EL (cell line): ENCODE measurements at regions not wholly inside any gene's neighbourhood (a gene's known extent, or its start where the extent isn't known, plus 50 kb on each side); places are given as distances from the start of the nearest gene placed in this dataset.

ENCODE experiments used
- DNase-seq: peaks from one replicate; pipeline ENCODE4 v3.0.0-alpha.2; 2016

GRCh38 chrX:42725196-42725595, 52.8 kb downstream of the PPP1R2C start:
- DNase-seq = no peak

DNA sequence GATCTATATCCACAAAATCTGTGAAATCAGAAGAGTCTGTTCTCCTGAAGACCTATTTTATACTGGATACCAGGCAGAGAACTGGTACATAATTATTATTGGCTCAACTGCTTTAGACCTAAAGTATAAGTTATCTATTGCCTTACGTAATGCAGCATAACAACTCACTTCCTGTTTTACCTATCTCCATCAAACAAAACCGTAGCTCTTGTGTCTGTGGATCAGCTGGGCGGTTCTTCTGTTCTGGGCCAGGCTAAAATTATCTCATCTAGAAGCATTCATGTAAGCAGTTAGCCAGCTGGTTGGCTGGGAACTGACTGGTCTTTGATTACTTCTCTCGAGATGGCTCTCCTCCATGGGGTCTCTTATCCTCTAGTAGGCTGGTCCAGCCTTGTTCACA, 57.8 kb downstream of the PPP1R2C start:
- DNase-seq = no peak

GRCh38 chrX:42715701-42716262, 62.2 kb downstream of the PPP1R2C start:
- DNase-seq = no peak

DNA sequence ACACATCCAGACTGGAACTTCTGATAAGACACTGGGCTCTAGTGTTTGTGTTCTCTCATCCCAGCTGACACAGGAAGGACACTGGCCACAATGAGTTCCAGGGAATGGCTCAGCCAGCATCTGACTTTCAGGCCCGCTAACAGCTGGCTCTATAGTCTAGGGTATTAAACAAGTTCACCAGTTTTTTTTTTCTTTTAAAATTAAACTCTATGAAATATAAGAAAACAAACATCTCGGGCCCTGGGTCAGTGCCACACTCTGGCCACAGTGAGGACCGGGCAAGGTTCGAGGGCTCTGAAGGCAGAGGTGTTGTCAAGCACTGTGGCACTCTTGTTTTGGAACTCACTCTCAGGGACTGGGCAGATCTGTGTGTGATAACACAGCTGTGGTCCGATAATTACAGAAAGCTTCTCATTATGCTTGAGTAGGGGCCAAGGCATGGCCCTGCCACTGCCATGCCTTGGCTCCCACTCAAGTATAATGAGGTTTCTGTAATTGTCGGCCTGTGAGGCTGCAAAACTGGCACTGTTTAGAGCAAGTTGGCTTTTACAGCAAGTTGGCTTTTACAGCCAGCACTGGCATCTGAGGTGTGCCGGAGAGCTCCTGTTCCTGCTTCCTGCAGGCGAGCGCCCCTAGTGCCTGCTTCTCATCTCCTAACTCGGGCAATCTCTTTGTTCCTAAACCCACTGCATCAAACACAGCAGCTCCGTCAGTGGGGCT, 62.8 kb downstream of the PPP1R2C start:
- DNase-seq = no peak

GRCh38 chrX:42710452-42710851, 67.5 kb downstream of the PPP1R2C start:
- no peak for DNase-seq

DNA sequence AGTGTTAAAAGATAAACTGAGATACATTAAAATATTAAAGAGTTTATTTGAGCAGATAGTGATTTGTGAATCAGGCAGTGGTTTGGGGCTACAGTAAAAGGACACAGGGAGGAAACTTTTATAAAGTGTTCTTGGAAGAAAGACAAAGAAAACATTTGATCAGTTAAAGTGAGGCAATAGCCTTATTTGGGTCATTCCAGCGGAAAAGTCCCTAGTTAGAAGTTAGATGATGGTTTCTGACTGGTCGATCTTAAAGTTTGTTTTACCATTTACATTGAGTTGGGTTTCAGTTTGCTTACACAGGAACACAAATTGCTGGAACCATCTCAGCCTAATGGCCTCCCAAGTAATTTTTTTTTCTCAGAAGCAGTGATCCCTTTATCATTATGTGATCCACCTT, 69.7 kb downstream of the PPP1R2C start:
- no peak for DNase-seq

- DNase-seq = no peak
Observed at GRCh38 chrX:42707742-42708141, 70.2 kb downstream of the PPP1R2C start.

GRCh38 chrX:42704454-42704853, 73.5 kb downstream of the PPP1R2C start:
- peak; percentile 1 for DNase-seq

GRCh38 chrX:42697544-42697943, 80.4 kb downstream of the PPP1R2C start:
- DNase-seq = no peak

GRCh38 chrX:42696536-42697124, 81.3 kb downstream of the PPP1R2C start:
- DNase-seq = no peak

- no peak for DNase-seq
Observed at GRCh38 chrX:42695800-42696358, 82.1 kb downstream of the PPP1R2C start.

GRCh38 chrX:42694260-42694815, 83.6 kb downstream of the PPP1R2C start:
- peak; percentile 2 for DNase-seq

DNA sequence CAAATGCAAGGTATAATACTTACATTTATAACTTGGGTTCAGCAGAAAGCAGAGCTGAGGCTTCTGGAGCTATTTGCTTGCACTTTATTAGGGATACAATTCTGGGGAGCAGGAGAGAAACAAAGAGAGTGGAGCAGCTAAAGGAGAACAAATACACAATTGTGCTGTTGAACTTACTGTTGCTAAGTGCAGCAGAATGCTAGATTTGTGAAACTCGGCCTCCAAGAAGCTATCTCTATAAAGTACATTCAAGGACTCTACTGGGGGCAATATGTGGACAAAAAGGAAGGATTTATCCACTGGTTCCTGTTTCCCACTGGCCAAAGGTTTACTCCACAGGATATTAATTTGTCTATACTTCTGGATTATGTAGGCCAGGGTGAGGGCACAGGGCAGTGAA, 86.8 kb downstream of the PPP1R2C start:
- no peak for DNase-seq

DNA sequence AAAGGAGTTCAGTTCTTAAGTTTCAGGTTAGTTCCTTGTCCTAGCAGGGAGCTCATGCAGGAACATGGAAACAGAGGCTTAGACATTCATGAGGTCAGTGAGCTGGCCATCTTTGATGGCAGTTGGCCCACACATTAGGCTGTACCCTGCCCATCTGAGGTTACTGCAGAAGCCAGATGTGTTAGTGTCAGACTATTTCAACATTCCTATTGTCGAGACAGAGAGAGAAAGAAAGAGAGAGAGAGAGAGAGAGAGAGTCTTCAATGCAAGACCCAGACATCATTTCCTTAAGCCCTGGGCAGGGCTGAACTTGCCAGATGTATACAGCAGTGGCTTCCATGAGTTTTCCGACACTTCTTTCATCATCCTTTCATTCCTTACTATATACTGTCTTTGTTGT, 91.3 kb downstream of the PPP1R2C start:
- no peak for DNase-seq

DNA sequence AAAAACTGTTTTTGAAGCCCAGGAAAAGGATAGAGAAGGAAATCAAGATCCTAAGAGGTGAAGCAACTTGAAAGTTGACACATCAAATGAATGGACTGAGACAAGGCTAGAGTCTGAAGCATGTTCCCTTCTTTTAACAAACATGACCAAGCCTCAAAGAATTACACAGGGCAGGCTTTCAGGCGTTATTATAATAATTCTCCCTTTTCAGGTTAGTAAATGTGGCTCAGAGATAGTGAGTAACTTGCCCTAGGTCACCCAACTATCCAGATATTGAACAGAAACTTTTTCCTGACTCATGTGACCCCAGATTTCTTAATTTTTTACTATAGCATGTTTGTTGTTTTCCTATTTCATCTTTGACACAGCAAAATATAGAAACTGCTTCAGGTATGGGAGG, 91.7 kb downstream of the PPP1R2C start:
- no peak for DNase-seq

- no peak for DNase-seq
Observed at GRCh38 chrX:42684065-42684464, 93.9 kb downstream of the PPP1R2C start.

GRCh38 chrX:42680666-42681065, 97.3 kb downstream of the PPP1R2C start:
- DNase-seq = no peak

- peak; percentile 1 for DNase-seq
Observed at GRCh38 chrX:42678133-42678532, 99.8 kb downstream of the PPP1R2C start.

- DNase-seq = no peak
Observed at GRCh38 chrX:42673301-42673810, 104.6 kb downstream of the PPP1R2C start.

DNA sequence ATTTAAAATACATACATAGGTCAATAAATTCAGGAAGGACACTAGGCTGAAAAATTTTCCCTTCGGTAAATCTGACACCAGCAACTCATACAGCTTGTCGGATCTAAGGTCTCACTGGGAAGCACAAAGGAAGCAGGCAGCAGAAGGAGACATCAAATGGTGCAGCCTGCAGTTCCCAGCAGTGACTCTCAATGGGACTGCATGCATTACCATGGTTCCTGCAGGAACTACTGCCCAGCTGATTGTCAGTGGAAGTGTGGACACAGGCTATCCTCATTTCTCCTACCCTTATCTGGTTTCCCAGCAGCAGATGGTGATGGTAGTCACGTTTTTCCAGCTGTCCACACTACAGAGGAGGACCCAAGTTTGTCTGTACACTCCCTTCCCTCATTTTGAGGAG, 113.3 kb downstream of the PPP1R2C start:
- no peak for DNase-seq

DNA sequence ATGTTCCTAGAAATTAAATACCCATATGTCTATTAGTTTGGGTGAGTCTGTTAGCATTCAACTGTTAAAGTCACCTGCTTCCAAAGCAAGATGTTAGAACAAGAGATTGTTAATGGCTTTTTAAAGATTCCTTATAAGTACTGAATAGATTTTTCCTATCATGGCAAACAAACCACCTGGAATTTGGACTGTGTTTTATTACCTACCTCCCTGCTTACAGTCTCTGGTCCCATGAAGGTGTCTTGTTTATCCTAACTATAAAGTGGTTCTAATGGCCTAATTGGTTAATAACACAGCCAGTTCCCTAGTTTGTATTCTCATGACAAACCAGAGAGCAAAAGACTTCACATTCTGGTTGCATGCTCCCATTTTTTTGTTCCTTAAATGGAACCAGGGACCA, 149.5 kb downstream of the PPP1R2C start:
- no peak for DNase-seq

GRCh38 chrX:42627891-42628290, 150.1 kb downstream of the PPP1R2C start:
- DNase-seq = no peak

DNA sequence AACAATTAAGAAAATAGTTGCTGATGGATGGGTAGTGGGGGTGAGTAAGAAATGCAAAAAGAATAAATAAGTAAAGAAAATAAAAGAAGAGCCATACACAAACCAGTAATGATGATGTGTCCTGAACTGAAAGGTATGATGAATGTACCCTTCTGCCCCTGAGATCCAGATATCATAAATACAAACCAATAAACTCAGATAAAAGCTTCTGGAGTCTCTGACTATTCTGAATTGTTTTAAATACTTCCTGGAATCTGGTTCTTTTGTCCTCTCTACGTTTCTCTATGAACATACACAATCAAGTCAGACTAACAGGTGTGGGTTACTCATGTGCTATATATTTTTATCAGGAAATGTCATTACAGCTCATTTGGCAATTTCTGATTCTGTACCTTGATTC, 153.4 kb downstream of the PPP1R2C start:
- DNase-seq = no peak

- no peak for DNase-seq
Observed at GRCh38 chrX:42619068-42619467, 158.9 kb downstream of the PPP1R2C start.
